K562 (cell line): ENCODE measurements at regions not wholly inside any gene's neighbourhood (a gene's known extent, or its start where the extent isn't known, plus 50 kb on each side); places are given as distances from the start of the nearest gene placed in this dataset.

Experiments used
- ATAC-seq: fragments of 200-7000 bp; cut with Tn5 transposase; 3 replicates; pipeline ENCODE4 v1.9.1; 2020; ENCODE audit warnings: moderate library complexity
- BruUV-seq: library from RNA; stranded (reverse); fragments of 400-500 nt; replicated peaks from 2 replicates; lab custom pipeline; 2021; lab: Mats Ljungman, UMichigan
- CTCF ChIA-PET: fragments of 300-600 bp; formaldehyde crosslinking; extraction: SDS; loops from one replicate; lab custom pipeline; 2021; ENCODE audit warnings: low intra/inter-chr PET ratio; lab: Yijun Ruan, JAX
- POLR2A ChIA-PET: fragments of 300-600, 350-650 bp; sonication (Branson Sonifier 250); formaldehyde crosslinking; extraction: SDS; loops from one replicate; lab custom pipeline; 2021; ENCODE audit warnings: antibody characterized with exemption, inconsistent platforms; lab: Yijun Ruan, JAX
- DNase-seq, 4 experiments: peaks; one replicate each; pipeline versions ENCODE4 v3.0.0 to v3.0.0-alpha.2; 2011 to 2018; ENCODE audit warnings: low spot score in 3 of 4, mixed read lengths in 3 of 4; ENCODE audit errors: extremely low read depth in 1 of 4
- FAIRE-seq: peaks from 2 replicates; lab custom pipeline; 2011; peaks lifted over from hg19 to GRCh38; lab: Jason Lieb, UNC
- H2AFZ ChIP-seq: 2 replicates; pipeline ENCODE4 v1.6.0; 2011; ENCODE audit warnings: low read depth, low read length, control low read depth, inconsistent platforms
- H3K27ac ChIP-seq: fragments of 200-600 bp; 3 replicates; pipeline ENCODE4 v1.8.0; 2011; ENCODE audit warnings: low read depth, mild to moderate bottlenecking, control low read depth, inconsistent platforms, low read length, moderate library complexity, mixed read lengths; ENCODE audit errors: extremely low read depth
- H3K27me3 ChIP-seq, 2 experiments: fragments of 300-600 bp in 1 of 2; 2 replicates in 1 of 2; 3 replicates in 1 of 2; pipeline versions ENCODE4 v1.6.0 to v1.8.0; 2011; ENCODE audit warnings: inconsistent platforms in 2 of 2, low read length in 2 of 2, mild to moderate bottlenecking in 1 of 2, mixed read lengths in 1 of 2, moderate library complexity in 1 of 2; ENCODE audit not compliant: control insufficient read depth in 2 of 2, insufficient read depth in 2 of 2
- H3K36me3 ChIP-seq: fragments of 300-600 bp; 3 replicates; pipeline ENCODE4 v1.8.0; 2011; ENCODE audit warnings: mild to moderate bottlenecking, low read length, inconsistent platforms; ENCODE audit not compliant: control insufficient read depth, insufficient read depth
- H3K4me1 ChIP-seq, 2 experiments: fragments of 200-600 bp in 1 of 2; replicated peaks in 1 of 2; 2 replicates in 1 of 2; 3 replicates in 1 of 2; pipeline versions ENCODE4 v1.5.1 to v1.8.0; 2011; ENCODE audit warnings: inconsistent platforms in 2 of 2, low read length in 2 of 2, mild to moderate bottlenecking in 1 of 2, mixed read lengths in 1 of 2, moderate library complexity in 1 of 2; ENCODE audit not compliant: control insufficient read depth in 2 of 2, insufficient read depth in 2 of 2
- H3K4me2 ChIP-seq: 2 replicates; pipeline ENCODE4 v1.6.1; 2011; ENCODE audit warnings: low read length, control low read depth, inconsistent platforms, mixed read lengths; ENCODE audit not compliant: insufficient read depth
- H3K4me3 ChIP-seq: fragments of 200-600 bp; sonication (generic), shearing (Covaris generic); 2 replicates; pipeline ENCODE4 v1.5.1; 2016; ENCODE audit warnings: control low read depth, inconsistent platforms
- H3K79me2 ChIP-seq: fragments of 200-600 bp; 3 replicates; pipeline ENCODE4 v1.8.0; 2011; ENCODE audit warnings: low read length, inconsistent platforms; ENCODE audit not compliant: control insufficient read depth, insufficient read depth
- H3K9ac ChIP-seq, 2 experiments: 2 replicates each; pipeline versions ENCODE4 v1.6.0 to v1.6.1; 2011; ENCODE audit warnings: low read depth in 2 of 2, low read length in 2 of 2, control low read depth in 1 of 2, inconsistent platforms in 1 of 2, mild to moderate bottlenecking in 1 of 2, mixed read lengths in 1 of 2; ENCODE audit not compliant: insufficient read depth in 1 of 2
- H3K9me1 ChIP-seq: one replicate; pipeline ENCODE4 v1.6.0; 2011; ENCODE audit warnings: inconsistent platforms, mild to moderate bottlenecking, low read length, moderate library complexity; ENCODE audit not compliant: control insufficient read depth, insufficient read depth
- H3K9me3 ChIP-seq: replicated peaks from 2 replicates; pipeline ENCODE4 v1.5.1; 2011; ENCODE audit warnings: low read depth, low read length, inconsistent platforms; ENCODE audit not compliant: control insufficient read depth, insufficient read depth
- H4K20me1 ChIP-seq: replicated peaks from 2 replicates; pipeline ENCODE4 v1.6.1; 2011; ENCODE audit warnings: low read length, inconsistent platforms, mixed read lengths; ENCODE audit not compliant: control insufficient read depth, insufficient read depth
- MTA3 ChIP-seq: fragments of 450-650 bp; formaldehyde crosslinking; IDR thresholded peaks from 2 replicates; pipeline ENCODE4 v1.6.1; 2017; ENCODE audit warnings: mild to moderate bottlenecking, borderline replicate concordance
- PATZ1 ChIP-seq: fragments of 250-450 bp; sonication (Bioruptor Pico); IDR thresholded peaks from 2 replicates; pipeline ENCODE4 v1.5.0; 2020; ENCODE audit warnings: mild to moderate bottlenecking, borderline replicate concordance
- PRPF4 ChIP-seq: fragments of 200-400 bp; formaldehyde crosslinking; IDR thresholded peaks from one replicate; pipeline ENCODE4 v1.6.1; 2017; ENCODE audit warnings: low read length, low read depth, mild to moderate bottlenecking; ENCODE audit not compliant: insufficient read depth, poor library complexity, severe bottlenecking
- RBM39 ChIP-seq: fragments of 200-400 bp; formaldehyde crosslinking; optimal IDR thresholded peaks from 2 replicates; pipeline ENCODE3; 2018; ENCODE audit warnings: low read depth, low read length
- STAG1 ChIP-seq: sonication (generic); formaldehyde crosslinking; IDR thresholded peaks from 2 replicates; pipeline ENCODE4 v1.5.0; 2020; ENCODE audit warnings: missing genetic modification reagents, borderline replicate concordance
- U2AF2 ChIP-seq: fragments of 200-400 bp; formaldehyde crosslinking; optimal IDR thresholded peaks from 2 replicates; pipeline ENCODE3; 2017; ENCODE audit warnings: low read depth, mild to moderate bottlenecking, low read length
- ZNF217 ChIP-seq: sonication (generic); formaldehyde crosslinking; IDR thresholded peaks from 2 replicates; pipeline ENCODE4 v1.8.0; 2022; ENCODE audit warnings: mild to moderate bottlenecking, missing genetic modification reagents
- ZNF274 ChIP-seq: IDR thresholded peaks from 2 replicates; pipeline ENCODE4 v1.6.1; 2011; ENCODE audit warnings: low read depth, mild to moderate bottlenecking, low read length, moderate library complexity, borderline replicate concordance
- WGBS: fragments of 100-300 bp; shearing (Covaris generic); methylation state at CpG from one replicate; pipeline ENCODE4 v1.1.6; 2016; ENCODE audit warnings: low coverage, mixed read lengths; ENCODE audit not compliant: insufficient coverage; ENCODE audit errors: missing lambda C conversion rate; 5-methylcytosine and 5-hydroxymethylcytosine counted together
- in situ Hi-C: fragments of 300-500 bp; cut with MboI; formaldehyde crosslinking; loops from 4 replicates; pipeline ENCODE4 v1.15.0; 2018; ENCODE audit warnings: inconsistent platforms, mixed read lengths
- intact Hi-C: fragments of 100-400 bp; cut with micrococcal nuclease; formaldehyde crosslinking; loops from 2 replicates; pipeline ENCODE4 v1.14.2; 2022
- TF ChIP-seq, protein P1 (sequence below): sonication (generic); formaldehyde crosslinking; IDR thresholded peaks from 2 replicates; pipeline ENCODE4 v1.8.0; 2023; ENCODE audit warnings: missing genetic modification reagents, mild to moderate bottlenecking, borderline replicate concordance
- TF ChIP-seq, protein P2 (sequence below): fragments of 250-450 bp; sonication (Bioruptor Pico); IDR thresholded peaks from 2 replicates; pipeline ENCODE4 v1.6.1; 2021; ENCODE audit warnings: mild to moderate bottlenecking

DNA sequence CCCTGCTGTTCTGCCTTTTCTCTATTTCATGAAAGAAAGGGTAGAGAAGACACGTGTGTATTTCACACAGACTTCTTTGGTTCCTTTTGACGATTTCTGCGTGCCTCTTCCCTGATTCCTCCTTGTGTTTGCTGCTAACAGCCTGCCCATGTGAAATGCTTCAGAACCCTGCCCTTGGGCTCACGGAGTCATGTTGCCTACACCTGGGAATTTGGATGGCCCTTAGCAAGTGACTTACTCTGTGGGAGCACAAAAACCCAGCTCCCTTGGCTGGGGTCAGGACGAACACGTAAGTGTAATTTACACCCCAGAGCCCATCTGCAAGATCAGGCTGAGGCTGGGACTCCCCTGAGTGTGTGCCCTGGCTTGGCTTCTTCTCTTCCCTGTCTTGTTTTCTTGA, 220.3 kb upstream of the BCOR start (continued):
- TF ChIP-seq MTA3 (no peak), U2AF2 (no peak)
- TF ChIP-seq, protein P1, sequence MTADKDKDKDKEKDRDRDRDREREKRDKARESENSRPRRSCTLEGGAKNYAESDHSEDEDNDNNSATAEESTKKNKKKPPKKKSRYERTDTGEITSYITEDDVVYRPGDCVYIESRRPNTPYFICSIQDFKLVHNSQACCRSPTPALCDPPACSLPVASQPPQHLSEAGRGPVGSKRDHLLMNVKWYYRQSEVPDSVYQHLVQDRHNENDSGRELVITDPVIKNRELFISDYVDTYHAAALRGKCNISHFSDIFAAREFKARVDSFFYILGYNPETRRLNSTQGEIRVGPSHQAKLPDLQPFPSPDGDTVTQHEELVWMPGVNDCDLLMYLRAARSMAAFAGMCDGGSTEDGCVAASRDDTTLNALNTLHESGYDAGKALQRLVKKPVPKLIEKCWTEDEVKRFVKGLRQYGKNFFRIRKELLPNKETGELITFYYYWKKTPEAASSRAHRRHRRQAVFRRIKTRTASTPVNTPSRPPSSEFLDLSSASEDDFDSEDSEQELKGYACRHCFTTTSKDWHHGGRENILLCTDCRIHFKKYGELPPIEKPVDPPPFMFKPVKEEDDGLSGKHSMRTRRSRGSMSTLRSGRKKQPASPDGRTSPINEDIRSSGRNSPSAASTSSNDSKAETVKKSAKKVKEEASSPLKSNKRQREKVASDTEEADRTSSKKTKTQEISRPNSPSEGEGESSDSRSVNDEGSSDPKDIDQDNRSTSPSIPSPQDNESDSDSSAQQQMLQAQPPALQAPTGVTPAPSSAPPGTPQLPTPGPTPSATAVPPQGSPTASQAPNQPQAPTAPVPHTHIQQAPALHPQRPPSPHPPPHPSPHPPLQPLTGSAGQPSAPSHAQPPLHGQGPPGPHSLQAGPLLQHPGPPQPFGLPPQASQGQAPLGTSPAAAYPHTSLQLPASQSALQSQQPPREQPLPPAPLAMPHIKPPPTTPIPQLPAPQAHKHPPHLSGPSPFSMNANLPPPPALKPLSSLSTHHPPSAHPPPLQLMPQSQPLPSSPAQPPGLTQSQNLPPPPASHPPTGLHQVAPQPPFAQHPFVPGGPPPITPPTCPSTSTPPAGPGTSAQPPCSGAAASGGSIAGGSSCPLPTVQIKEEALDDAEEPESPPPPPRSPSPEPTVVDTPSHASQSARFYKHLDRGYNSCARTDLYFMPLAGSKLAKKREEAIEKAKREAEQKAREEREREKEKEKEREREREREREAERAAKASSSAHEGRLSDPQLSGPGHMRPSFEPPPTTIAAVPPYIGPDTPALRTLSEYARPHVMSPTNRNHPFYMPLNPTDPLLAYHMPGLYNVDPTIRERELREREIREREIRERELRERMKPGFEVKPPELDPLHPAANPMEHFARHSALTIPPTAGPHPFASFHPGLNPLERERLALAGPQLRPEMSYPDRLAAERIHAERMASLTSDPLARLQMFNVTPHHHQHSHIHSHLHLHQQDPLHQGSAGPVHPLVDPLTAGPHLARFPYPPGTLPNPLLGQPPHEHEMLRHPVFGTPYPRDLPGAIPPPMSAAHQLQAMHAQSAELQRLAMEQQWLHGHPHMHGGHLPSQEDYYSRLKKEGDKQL (CRISPR knock-in tag): no peak
- TF ChIP-seq, protein P2, sequence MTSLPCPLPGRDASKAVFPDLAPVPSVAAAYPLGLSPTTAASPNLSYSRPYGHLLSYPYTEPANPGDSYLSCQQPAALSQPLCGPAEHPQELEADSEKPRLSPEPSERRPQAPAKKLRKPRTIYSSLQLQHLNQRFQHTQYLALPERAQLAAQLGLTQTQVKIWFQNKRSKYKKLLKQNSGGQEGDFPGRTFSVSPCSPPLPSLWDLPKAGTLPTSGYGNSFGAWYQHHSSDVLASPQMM: no peak

- ATAC-seq (no peak), DNase-seq (no peak), FAIRE-seq (no peak)
- Histone ChIP-seq H3K4me2 (no peak overlapping the region), H3K79me2 (no peaks in the 10 kb centered on the region), H4K20me1 (no peaks in the 10 kb centered on the region), H3K27me3 (peaks cover 0 to 6% of the 10 kb centered on the region in 2 experiments; a peak in 2 of 5 replicates), H3K4me1 (no peaks in the 10 kb centered on the region; a peak in 2 of 5 replicates), H3K36me3 (no peaks in the 10 kb centered on the region), H3K9me1 (no peaks in the 10 kb centered on the region), H3K27ac (no peak overlapping the region), H3K9me3 (no peaks in the 10 kb centered on the region), H3K9ac (no peak overlapping the region), H2AFZ (no peak overlapping the region), H3K4me3 (no peak overlapping the region)
- TF ChIP-seq STAG1 (CRISPR knock-in tag): no peak
- no peak for TF ChIP-seq RBM39
- TF ChIP-seq PATZ1: no peak
- TF ChIP-seq ZNF217: no peak
- peak; percentile 69 for TF ChIP-seq ZNF274
- TF ChIP-seq PRPF4: no peak
- intact Hi-C loops: no loop called here
- CTCF ChIA-PET: no interaction called here
- POLR2A ChIA-PET: no interaction called here
- in situ Hi-C loops: no loop called here
- no TSS peak for BruUV-seq
- WGBS: 8% methylated on average over 5 of the region's 5 CpGs
Observed at GRCh38 chrX:40316502-40316901, 218.7 kb upstream of the BCOR start.
